ENCODE measurements at regions not wholly inside any gene's neighbourhood (a gene's known extent, or its start where the extent isn't known, plus 50 kb on each side); places are given as distances from the start of the nearest gene placed in this dataset.

GRCh38 chr2:221961561-221961960 lies 337.2 kb downstream of the PAX3 start:
- Histone ChIP-seq H4K91ac (replicated peaks; ENCODE audit: insufficient read length, low read length) (no peak overlapping the region), H3K4ac (replicated peaks; ENCODE audit: insufficient read length, low read depth, low read length) (no peak overlapping the region), H3K23me2 (ENCODE audit: low read depth, low read length) (no peaks in the 10 kb centered on the region), H3K79me1 (ENCODE audit: low read depth, low read length) (no peaks in the 10 kb centered on the region), H3K27ac (ENCODE audit: low read depth, low read length) (no peak overlapping the region), H4K20me1 (replicated peaks in 1 of 2; ENCODE audit: control insufficient read depth in 1 of 2, insufficient read depth in 2 of 2, low read length in 2 of 2) (no peaks in the 10 kb centered on the region), H2BK120ac (replicated peaks; ENCODE audit: low read depth, low read length) (no peak overlapping the region), H2AFZ (ENCODE audit: low read length) (no peak overlapping the region), H4K5ac (ENCODE audit: insufficient read length, low read depth, low read length) (no peak overlapping the region), H3K14ac (ENCODE audit: insufficient read length) (no peak overlapping the region), H2AK5ac (ENCODE audit: low read depth, low read length) (no peak overlapping the region), H2BK12ac (ENCODE audit: low read depth, low read length) (no peak overlapping the region), H3K27me3 (replicated peaks in 1 of 4; ENCODE audit: control insufficient read depth in 3 of 4, extremely low read depth in 1 of 4, insufficient read depth in 3 of 4, low read length in 3 of 4) (peaks cover 0 to 1% (median 0%) of the 10 kb centered on the region in 4 experiments; a peak in 1 of 7 replicates), H4K8ac (ENCODE audit: extremely low read depth, insufficient read depth, low read length) (no peak overlapping the region; the same call in 1 of the 2 replicates), H2BK20ac (ENCODE audit: low read length) (no peak overlapping the region), H3K23ac (ENCODE audit: insufficient read length) (no peak overlapping the region), H3K79me2 (ENCODE audit: control insufficient read depth in 1 of 2, insufficient read depth in 2 of 2, low read length in 2 of 2) (no peaks in the 10 kb centered on the region), H3K9ac (replicated peaks in 1 of 4; ENCODE audit: extremely low read depth in 1 of 4, low read depth in 3 of 4, low read length in 3 of 4) (no peak overlapping the region), H3K56ac (replicated peaks; ENCODE audit: insufficient read length, low read depth, low read length) (no peak overlapping the region), H3K18ac (ENCODE audit: extremely low read depth, low read length) (no peak overlapping the region), H3K9me3 (ENCODE audit: insufficient read depth in 2 of 2, low read depth in 1 of 2, low read length in 1 of 2) (no peaks in the 10 kb centered on the region), H3K4me3 (ENCODE audit: extremely low read depth in 1 of 4, insufficient read depth in 2 of 4, low read depth in 3 of 4, low read length in 4 of 4) (no peak overlapping the region), H3K36me3 (ENCODE audit: control insufficient read depth in 2 of 4, insufficient read depth in 4 of 4, low read length in 3 of 4) (no peaks in the 10 kb centered on the region), H2BK15ac (ENCODE audit: low read length) (no peak overlapping the region), H3K4me1 (replicated peaks in 1 of 4; ENCODE audit: control insufficient read depth in 3 of 4, insufficient read depth in 4 of 4, low read length in 3 of 4) (peaks cover 0 to 3% (median 0%) of the 10 kb centered on the region in 4 experiments; a peak in 2 of 7 replicates), H3K4me2 (ENCODE audit: insufficient read depth in 1 of 2, low read depth in 2 of 2, low read length in 2 of 2) (no peak overlapping the region), H2BK5ac (ENCODE audit: low read depth, low read length) (no peak overlapping the region)
- no peak for FAIRE-seq
- WGBS, 2 experiments (ENCODE audit: extremely low coverage in 1 of 2, insufficient coverage in 1 of 2, insufficient read length in 1 of 2, insufficient replicate concordance in 2 of 2, low coverage in 1 of 2, low lambda C conversion rate in 2 of 2, missing lambda C conversion rate in 1 of 2) = 90% methylated on average over 14 of the region's 14 CpGs; no CpG with 5 or more reads in 1 of the 2 experiments
- POLR2A ChIA-PET (ENCODE audit: partially characterized antibody) = no interaction called here
- DNase-seq (ENCODE audit: low read depth in 1 of 2, low spot score in 2 of 2) = no peak
- CTCF ChIA-PET (ENCODE audit: partially characterized antibody) = interaction anchor here (0.8 to 1.1 kb wide), 2 partner anchors 63 to 388 kb away, joined by 3 to 4 read pairs; no protein-coding TSS in a partner anchor
- TF ChIP-seq TBP (IDR thresholded peaks at IDR 0.05; ENCODE audit: low read depth, low read length) (no peak), BACH1 (IDR thresholded peaks at IDR 0.05; ENCODE audit: low read length) (no peak), EZH2 (IDR thresholded peaks at IDR 0.05; ENCODE audit: low read depth, low read length, severe bottlenecking) (no peak), RAD21 (IDR thresholded peaks at IDR 0.05 in 1 of 2, conservative IDR thresholded peaks at IDR 0.05 in 1 of 2; ENCODE audit: low read depth in 2 of 2, low read length in 2 of 2) (no peak), MAFK (IDR thresholded peaks at IDR 0.05; ENCODE audit: low read depth, low read length) (no peak), KDM4A (IDR thresholded peaks at IDR 0.05; ENCODE audit: low read depth, low read length, severe bottlenecking) (no peak), ATF3 (IDR thresholded peaks at IDR 0.05; ENCODE audit: insufficient read depth, low read depth, low read length) (no peak), KDM5A (IDR thresholded peaks at IDR 0.05; ENCODE audit: low read length) (no peak), GTF2F1 (IDR thresholded peaks at IDR 0.05; ENCODE audit: borderline replicate concordance, low read depth, low read length) (no peak)
- TF ChIP-seq, protein P1, sequence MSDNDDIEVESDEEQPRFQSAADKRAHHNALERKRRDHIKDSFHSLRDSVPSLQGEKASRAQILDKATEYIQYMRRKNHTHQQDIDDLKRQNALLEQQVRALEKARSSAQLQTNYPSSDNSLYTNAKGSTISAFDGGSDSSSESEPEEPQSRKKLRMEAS (IDR thresholded peaks at IDR 0.05) = no peak
- TF ChIP-seq, protein P2, sequence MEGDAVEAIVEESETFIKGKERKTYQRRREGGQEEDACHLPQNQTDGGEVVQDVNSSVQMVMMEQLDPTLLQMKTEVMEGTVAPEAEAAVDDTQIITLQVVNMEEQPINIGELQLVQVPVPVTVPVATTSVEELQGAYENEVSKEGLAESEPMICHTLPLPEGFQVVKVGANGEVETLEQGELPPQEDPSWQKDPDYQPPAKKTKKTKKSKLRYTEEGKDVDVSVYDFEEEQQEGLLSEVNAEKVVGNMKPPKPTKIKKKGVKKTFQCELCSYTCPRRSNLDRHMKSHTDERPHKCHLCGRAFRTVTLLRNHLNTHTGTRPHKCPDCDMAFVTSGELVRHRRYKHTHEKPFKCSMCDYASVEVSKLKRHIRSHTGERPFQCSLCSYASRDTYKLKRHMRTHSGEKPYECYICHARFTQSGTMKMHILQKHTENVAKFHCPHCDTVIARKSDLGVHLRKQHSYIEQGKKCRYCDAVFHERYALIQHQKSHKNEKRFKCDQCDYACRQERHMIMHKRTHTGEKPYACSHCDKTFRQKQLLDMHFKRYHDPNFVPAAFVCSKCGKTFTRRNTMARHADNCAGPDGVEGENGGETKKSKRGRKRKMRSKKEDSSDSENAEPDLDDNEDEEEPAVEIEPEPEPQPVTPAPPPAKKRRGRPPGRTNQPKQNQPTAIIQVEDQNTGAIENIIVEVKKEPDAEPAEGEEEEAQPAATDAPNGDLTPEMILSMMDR (IDR thresholded peaks at IDR 0.05; ENCODE audit: control extremely low read depth in 1 of 3, insufficient read depth in 1 of 3, low read depth in 1 of 3, low read length in 3 of 3) = no peak

Measured in H1 (cell line).